Fibroblast of skin of right biceps (primary cell): ENCODE measurements at regions not wholly inside any gene's neighbourhood (a gene's known extent, or its start where the extent isn't known, plus 50 kb on each side); places are given as distances from the start of the nearest gene placed in this dataset.

Experiments
- DNase-seq: peaks from one replicate; pipeline ENCODE4 v3.0.0-alpha.2; 2013

- no peak for DNase-seq
Measured at GRCh38 chr19:30083125-30083681, 141.2 kb downstream of the URI1 start.

- no peak for DNase-seq
Measured at GRCh38 chr19:30083701-30084156, 141.7 kb downstream of the URI1 start.

GRCh38 chr19:30084390-30084819 is 142.4 kb downstream of the URI1 start:
- no peak for DNase-seq

DNA sequence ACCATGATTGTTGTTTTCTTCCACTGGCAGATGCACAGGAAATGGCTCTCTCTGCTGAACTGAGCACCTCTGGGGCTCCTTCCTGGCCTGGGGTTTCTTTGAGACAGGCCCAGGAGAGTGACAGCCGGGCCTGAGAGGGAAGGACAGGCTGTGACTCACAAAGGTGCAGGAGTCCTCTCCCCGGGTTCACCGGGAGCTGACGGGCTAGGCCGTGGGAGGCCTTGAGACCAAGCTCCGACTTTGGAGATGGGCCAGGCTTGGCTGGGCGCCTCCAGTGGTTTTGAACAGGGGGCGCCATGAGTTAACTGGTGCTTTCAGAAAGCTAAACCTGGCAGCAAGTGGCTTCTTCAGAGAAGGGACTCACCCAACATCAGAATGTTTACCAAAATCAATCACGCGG is 143.4 kb downstream of the URI1 start:
- DNase-seq = peak; percentile 23

DNA sequence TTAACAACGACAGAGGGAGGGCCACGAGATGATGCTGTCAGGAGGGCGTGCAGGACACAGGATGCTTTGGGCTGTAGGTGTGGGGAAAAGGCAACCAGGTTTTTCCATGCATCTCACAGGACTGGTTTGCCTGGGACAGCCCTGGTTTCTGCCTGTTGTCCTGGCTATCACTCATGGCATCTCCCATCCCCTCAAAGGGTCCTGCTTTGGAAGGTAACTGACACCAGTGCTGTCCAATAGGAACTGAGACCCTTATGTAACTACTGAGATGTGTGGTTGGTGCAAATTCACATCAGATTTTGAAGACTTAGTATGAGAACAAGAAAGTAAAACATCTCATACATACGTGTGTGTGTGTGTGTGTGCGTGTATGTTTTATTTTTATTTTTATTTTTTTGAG is 144.2 kb downstream of the URI1 start:
- no peak for DNase-seq

DNA sequence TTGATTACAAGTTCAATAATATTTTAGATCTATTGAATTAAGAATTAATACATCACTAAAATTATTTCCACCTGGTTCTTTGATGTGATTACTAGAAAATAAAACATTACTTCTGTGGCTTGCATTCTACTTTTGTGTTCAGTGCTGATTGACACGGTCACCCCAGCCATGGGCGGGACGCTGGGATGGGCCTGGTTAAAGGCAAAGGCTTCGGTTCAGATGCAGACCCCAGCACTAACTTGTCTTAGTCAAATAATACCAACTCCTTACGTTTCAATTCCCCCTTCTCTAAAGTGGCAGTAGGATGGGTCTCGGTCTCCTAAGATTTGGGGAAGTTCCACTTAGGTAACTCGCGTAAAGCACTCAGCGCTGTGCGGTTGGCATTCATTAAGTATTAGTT is 144.9 kb downstream of the URI1 start:
- no peak for DNase-seq

DNA sequence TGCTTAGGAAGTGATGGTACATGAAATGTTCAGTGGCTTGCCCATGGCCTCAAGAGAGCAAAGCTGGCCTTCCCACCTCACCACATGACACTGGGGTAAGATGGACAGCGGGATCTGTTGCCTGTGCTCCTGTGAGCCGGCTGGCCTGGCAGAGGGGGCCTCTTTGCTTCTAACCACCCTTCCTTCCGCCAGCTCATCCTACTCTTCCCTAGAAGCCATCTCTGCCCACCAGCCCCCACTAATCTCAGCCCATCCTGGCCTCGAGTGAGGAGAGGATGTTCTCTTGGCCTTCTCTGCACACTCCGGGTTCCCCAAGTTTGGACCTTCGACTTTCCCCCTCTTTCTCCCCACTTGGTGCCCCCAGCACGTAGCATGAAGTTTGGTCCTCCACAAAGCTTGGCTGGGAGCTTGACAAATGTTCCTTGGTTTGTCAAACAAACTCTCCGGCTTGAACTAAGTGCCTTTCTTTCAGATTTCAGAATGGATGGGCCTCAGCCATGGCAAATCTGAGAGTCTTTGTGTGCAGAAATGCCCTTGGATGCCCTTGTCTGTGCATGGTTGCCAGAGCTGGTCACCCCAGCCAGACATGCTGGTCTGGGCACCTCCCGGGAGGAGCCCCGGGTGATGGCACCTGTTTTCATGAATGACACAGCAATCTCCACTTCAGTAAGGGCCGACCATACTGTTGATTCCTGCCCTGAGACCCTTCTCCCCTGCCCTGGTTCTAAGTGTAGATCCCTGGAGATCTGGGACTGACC is 145.5 kb downstream of the URI1 start:
- DNase-seq = no peak

- DNase-seq = no peak
Measured at GRCh38 chr19:30088567-30088966, 146.5 kb downstream of the URI1 start.

- DNase-seq = no peak
Measured at GRCh38 chr19:30089086-30089665, 147.1 kb downstream of the URI1 start.

- DNase-seq = no peak
Measured at GRCh38 chr19:30090476-30090875, 148.4 kb downstream of the URI1 start.

DNA sequence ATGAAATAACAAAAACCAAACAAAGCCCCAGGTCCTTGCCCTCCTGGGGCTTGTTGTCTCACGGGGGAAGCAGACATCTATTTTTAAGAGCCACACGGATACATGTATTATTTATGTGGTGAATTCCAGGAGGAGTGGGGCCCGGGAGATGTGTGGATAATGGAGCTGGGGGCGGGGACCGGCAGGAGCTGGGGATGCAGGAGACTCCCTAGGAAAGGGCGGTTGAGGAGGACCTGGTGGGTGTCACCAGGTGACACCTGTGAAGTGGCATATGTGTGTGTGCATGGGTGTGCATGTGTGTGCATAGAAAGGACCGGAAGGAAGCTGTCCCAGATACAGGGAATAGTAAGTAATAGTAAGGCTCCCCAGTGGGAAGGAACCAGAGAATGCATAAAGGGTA is 148.9 kb downstream of the URI1 start:
- no peak for DNase-seq

DNA sequence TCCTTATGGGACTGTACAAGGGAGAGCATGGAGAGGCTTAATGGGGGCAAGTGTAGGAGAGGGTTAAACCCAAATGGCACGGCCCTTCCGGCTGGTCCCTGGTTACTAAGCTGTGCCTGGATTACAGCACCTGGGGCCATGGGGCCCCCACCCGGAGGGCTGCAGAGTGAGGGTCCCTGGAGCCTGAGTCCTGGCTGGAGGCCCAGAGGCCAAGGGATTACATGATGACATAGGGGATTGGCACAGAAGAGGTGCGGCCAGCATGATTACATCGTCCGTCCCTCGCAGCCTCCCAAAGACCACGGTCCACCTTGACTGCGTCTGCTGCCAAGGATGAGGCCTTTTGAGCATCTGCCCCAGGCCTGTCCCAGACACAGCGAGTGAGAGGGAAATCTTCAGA is 149.4 kb downstream of the URI1 start:
- no peak for DNase-seq

DNA sequence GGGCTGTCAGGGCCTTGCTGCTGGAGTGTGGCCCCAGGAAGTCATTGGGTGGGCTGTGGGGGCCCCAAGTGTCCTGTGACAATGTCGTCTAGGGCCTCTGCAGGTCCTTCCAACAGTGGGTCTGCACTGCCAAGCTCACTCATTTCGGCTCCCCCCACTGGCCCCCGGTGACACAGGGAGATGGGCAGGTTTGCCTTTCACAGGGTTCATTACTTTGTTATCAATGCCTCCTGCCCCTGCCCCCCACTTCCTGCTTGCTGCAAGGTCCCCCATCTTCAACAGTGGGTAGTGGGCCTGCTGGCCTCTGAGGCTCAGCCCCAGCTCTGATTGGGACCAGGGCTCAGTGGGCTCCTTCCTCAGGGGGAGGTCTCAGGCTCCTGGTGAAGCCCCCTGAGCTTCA is 149.8 kb downstream of the URI1 start:
- DNase-seq = no peak

DNA sequence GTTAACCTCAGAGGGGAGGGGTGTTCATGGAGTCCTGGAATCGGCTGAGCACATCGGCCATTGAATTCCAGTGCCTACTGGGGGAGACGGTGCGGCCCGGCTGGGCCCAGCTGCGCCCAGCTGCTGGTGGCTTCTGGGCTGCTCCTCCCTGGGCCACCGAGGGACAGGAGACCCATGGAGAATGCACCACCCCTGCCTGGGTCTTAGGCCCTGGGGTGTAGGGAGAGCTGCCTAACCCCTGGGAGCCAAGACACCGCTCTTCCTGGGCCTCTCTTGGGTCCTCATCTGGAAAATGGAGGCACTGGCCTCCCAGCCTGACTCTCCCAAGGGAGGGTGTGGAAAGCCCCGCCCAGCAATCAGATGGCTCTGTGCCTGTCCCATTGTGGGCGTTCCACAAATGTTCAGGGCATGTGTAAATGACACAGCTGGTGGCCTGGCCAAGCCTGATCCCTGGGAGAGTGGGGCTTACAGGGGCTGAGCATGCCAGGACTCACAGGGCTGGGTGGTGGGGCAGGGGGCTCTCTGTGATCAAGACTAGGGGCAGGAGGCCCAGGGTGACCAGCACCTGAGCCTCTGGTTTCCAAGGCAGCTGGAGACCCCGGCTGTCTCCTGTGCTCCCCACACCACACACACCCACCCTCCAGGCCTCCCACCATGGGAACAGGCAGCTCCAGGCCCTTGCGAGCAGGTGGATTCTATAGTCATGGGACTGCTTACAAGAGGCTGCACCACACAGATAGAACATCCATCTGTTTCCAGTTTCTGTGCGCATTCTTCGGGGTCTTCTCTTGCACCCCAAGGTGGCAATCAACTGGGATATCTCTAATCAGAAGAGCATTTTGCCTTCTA is 150.9 kb downstream of the URI1 start:
- no peak for DNase-seq

GRCh38 chr19:30093966-30094755 is 152.1 kb downstream of the URI1 start:
- DNase-seq = no peak

DNA sequence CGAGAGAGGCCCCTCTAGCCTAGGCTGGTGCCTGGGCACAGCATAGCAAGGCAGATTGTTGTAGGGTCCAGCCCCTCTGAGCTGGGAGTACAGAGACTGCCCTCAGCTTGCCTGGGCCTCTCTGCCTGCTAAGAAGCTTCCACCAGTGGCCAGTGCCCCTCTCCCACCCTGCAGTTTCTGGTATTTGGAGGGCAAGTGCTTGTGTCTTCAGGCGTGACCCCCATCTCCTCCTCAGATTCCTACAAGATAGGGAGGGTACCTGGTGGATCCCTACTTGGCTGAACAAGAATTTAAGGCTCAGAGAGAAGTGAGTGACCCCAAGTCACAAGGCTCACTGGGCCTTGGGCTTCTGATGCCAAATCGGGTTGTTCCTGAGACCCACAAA is 152.7 kb downstream of the URI1 start:
- no peak for DNase-seq

GRCh38 chr19:30095171-30095570 is 153.1 kb downstream of the URI1 start:
- no peak for DNase-seq

DNA sequence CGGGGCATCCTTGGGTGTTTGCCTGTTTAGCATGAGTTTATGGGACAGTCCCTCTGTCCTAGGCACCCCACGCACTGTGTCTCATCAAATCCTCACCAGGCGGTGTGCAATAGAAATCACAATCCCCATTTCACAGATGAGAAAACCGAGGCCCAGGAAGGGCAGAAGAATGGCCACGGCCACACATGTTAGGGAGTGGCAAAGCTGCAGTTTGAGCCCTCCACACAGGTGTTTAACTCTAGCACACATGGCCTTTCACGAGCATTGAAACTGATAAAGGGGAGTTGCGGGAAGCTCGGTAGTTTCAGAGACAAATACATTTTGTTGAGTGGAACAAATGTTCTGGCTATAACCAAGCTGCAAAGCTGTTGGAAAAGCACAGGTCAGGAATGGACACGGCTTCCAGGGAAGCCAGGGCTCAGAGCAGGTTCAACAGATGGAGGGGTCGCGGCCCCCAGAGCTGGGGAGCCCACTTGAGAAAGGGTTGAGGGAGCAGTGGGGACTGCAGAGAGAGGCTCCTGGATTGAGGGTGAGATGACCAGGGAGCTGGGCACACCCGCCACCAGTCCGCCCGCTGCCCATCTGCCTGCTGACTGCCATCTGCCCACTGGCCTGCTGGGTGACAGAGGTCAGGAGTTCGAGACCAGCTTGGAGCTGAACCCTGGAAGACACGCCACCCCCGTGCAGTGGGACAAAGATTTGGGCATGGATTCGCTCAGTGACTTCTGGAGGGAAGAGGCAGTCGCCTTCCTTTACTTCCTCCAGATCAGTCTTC is 154.7 kb downstream of the URI1 start:
- DNase-seq = no peak

- no peak for DNase-seq
Measured at GRCh38 chr19:30097746-30098280, 155.8 kb downstream of the URI1 start.

DNA sequence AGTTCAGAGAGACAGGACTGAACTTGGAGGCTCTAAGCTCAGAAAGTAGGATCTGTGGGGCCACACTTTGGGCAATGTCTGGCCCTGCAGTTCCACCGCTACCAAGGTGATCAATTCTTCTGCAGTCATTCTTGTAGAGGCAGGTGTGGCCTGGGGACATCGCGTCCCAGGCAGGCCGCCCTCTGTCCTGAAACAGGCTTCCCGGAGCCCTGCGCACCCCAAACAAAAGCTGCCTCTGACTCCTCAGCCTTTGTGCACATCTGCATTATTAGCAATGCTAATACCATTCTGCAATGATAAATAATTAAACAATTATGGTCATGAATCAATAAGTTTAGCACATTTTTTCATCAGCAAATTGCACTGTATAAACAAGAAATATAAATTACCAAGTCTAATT is 160.2 kb downstream of the URI1 start:
- no peak for DNase-seq

GRCh38 chr19:30102666-30103065 is 160.6 kb downstream of the URI1 start:
- no peak for DNase-seq

DNA sequence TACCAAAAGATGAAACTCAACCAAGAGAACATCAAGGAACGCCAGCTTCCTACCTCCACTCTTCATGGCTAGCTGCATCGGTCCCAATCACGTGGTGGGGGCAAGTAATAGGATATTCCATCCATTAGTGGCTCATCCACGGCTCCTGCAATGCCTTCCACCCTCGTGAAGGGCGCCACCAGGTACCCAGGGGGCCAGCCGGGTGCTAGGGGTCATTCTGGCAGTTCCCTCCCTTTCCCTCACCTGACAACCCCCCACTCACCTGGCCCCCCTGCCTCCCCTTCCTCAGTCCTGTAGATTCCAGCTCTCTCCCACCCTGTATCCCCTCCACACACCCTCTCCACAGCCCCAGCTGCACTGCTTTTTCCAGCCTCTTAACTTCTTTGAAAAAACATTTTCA is 161.9 kb downstream of the URI1 start:
- DNase-seq = no peak
